ENCODE measurements at regions not wholly inside any gene's neighbourhood (a gene's known extent, or its start where the extent isn't known, plus 50 kb on each side); places are given as distances from the start of the nearest gene placed in this dataset.

- no peaks in the 10 kb centered on the region for H3K9me3 ChIP-seq (replicated peaks; ENCODE audit: control insufficient read depth, insufficient read depth, low read depth, low read length)
- ATAC-seq (no peak), DNase-seq (ENCODE audit: extremely low read depth in 1 of 4, low spot score in 3 of 4) (no peak), FAIRE-seq (no peak)
- no peaks in the 10 kb centered on the region for H4K20me1 ChIP-seq (replicated peaks; ENCODE audit: control insufficient read depth, insufficient read depth, low read length)
- H3K4me1 ChIP-seq (replicated peaks in 1 of 2; ENCODE audit: control insufficient read depth in 2 of 2, insufficient read depth in 2 of 2, low read length in 2 of 2), result no peaks in the 10 kb centered on the region
- H3K36me3 ChIP-seq (ENCODE audit: control insufficient read depth, insufficient read depth, low read length), result no peaks in the 10 kb centered on the region
- POLR2A ChIA-PET, result no interaction called here
- WGBS (ENCODE audit: insufficient coverage, low coverage, missing lambda C conversion rate), result 0% methylated on average over 2 of the region's 2 CpGs
- no peaks in the 10 kb centered on the region for H3K9me1 ChIP-seq (ENCODE audit: control insufficient read depth, insufficient read depth, low read length)
- H3K27me3 ChIP-seq (ENCODE audit: control insufficient read depth in 2 of 2, insufficient read depth in 2 of 2, low read length in 2 of 2), result no peaks in the 10 kb centered on the region
- H3K79me2 ChIP-seq (ENCODE audit: control insufficient read depth, insufficient read depth, low read length), result no peaks in the 10 kb centered on the region
- no peak overlapping the region for H3K4me2 ChIP-seq (ENCODE audit: insufficient read depth, low read length)
- intact Hi-C loops (cut with micrococcal nuclease) (no loop called here), in situ Hi-C loops (cut with MboI) (no loop called here)
- BruUV-seq (replicated peaks), result no TSS peak
- H3K4me3 ChIP-seq, result no peak overlapping the region
- H3K9ac ChIP-seq (ENCODE audit: insufficient read depth in 1 of 2, low read depth in 2 of 2, low read length in 2 of 2), result no peak overlapping the region
- no peak overlapping the region for H3K27ac ChIP-seq (ENCODE audit: extremely low read depth, low read depth, low read length)
- CTCF ChIA-PET (ENCODE audit: low intra/inter-chr PET ratio), result no interaction called here
- H2AFZ ChIP-seq (ENCODE audit: low read depth, low read length), result no peak overlapping the region
- no peak for TF ChIP-seq SIN3B (IDR thresholded peaks at IDR 0.05; ENCODE audit: low read depth)
- no peak for TF ChIP-seq KDM5B (IDR thresholded peaks at IDR 0.05; ENCODE audit: insufficient replicate concordance, low read depth, low read length)
- TF ChIP-seq ADNP (tag; IDR thresholded peaks at IDR 0.05), result no peak
- no peak for TF ChIP-seq EGR1 (conservative IDR thresholded peaks at IDR 0.05)
- TF ChIP-seq DPF2 (IDR thresholded peaks at IDR 0.05), result no peak
- TF ChIP-seq ZC3H8 (IDR thresholded peaks at IDR 0.05), result no peak
- TF ChIP-seq ZNF655 (CRISPR knock-in tag; IDR thresholded peaks at IDR 0.05), result no peak
- no peak for TF ChIP-seq PRDM10 (IDR thresholded peaks at IDR 0.05; ENCODE audit: partially characterized antibody)
- no peak for TF ChIP-seq TFAM (CRISPR knock-in tag; conservative IDR thresholded peaks at IDR 0.05)
- TF ChIP-seq SAP30 (IDR thresholded peaks at IDR 0.05; ENCODE audit: borderline replicate concordance, insufficient read depth, low read depth, low read length, poor library complexity, severe bottlenecking), result no peak
- no peak for TF ChIP-seq RNF219 (CRISPR knock-in tag; IDR thresholded peaks at IDR 0.05)
- TF ChIP-seq SMARCC2 (IDR thresholded peaks at IDR 0.05; ENCODE audit: low read depth), result no peak
- TF ChIP-seq BRD4 (IDR thresholded peaks at IDR 0.05), result no peak
- TF ChIP-seq ZNF778 (CRISPR knock-in tag; IDR thresholded peaks at IDR 0.05), result no peak
- no peak for TF ChIP-seq ZBTB5 (IDR thresholded peaks at IDR 0.05)
- no peak for TF ChIP-seq PTRF (tag; IDR thresholded peaks at IDR 0.05)
These were observed 98.6 kb upstream of the BLID start for GRCh38 chr11:122214567-122214966.

All from K562 (cell line).